ENCODE measurements at regions not wholly inside any gene's neighbourhood (a gene's known extent, or its start where the extent isn't known, plus 50 kb on each side); places are given as distances from the start of the nearest gene placed in this dataset.

DNA sequence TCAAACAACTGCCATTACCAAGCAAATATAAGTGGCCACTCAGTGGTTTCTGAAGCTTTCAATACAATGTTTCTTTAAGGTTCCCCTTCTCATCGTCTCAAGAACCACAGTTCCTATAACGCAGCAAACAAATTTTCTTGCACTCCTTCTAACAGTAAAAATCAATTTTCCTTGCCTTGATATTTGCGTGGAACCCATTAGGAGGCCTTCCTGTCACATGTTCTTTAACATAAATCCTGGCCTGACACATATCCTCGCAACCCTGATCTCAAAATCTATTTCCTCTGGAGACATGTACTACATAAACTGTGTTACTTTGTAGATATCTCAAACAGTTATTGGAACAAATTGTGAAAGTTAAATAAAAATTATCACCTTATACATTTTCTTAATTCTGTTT lies 65.9 kb upstream of the MANEA start:
- H3K4me2 ChIP-seq (ENCODE audit: control insufficient read depth, insufficient read depth) = no peak overlapping the region
- no peak overlapping the region for H3K9ac ChIP-seq (ENCODE audit: control insufficient read depth, insufficient read depth, low read length)
- ATAC-seq (no peak), FAIRE-seq (no peak), DNase-seq (ENCODE audit: low read depth, low spot score) (no peak)
- in situ Hi-C loops (cut with MboI) = no loop called here
- no peaks in the 10 kb centered on the region for H3K9me3 ChIP-seq (replicated peaks; ENCODE audit: control insufficient read depth, insufficient read depth, low read length)
- intact Hi-C loops (cut with micrococcal nuclease; ENCODE audit: unreplicated experiment) = no loop called here
- no peak overlapping the region for H3K27ac ChIP-seq (ENCODE audit: control insufficient read depth, insufficient read depth)
- ChIA-PET CTCF (no interaction called here), POLR2A (no interaction called here), SMC1A (ENCODE audit: uncharacterized antibody, unreplicated experiment) (no interaction called here), RAD21 (ENCODE audit: unreplicated experiment) (no interaction called here)
- no peaks in the 10 kb centered on the region for H3K36me3 ChIP-seq (ENCODE audit: control insufficient read depth in 2 of 2, insufficient read depth in 2 of 2, low read length in 1 of 2)
- no peaks in the 10 kb centered on the region for H3K79me2 ChIP-seq (ENCODE audit: control insufficient read depth, insufficient read depth, low read length)
- WGBS (ENCODE audit: insufficient coverage, insufficient replicate concordance, low lambda C conversion rate, missing lambda C conversion rate) = 17% methylated on average over 4 of the region's 4 CpGs
- TF ChIP-seq MYC (IDR thresholded peaks at IDR 0.05; ENCODE audit: insufficient read depth, insufficient read length, insufficient replicate concordance, low read length, severe bottlenecking) (no peak), SREBF2 (IDR thresholded peaks at IDR 0.05; ENCODE audit: low read length) (no peak), ZSCAN29 (IDR thresholded peaks at IDR 0.05) (no peak), SPI1 (IDR thresholded peaks at IDR 0.05; ENCODE audit: borderline replicate concordance, insufficient read depth, low read depth, low read length) (no peak)
- no peaks in the 10 kb centered on the region for H3K4me1 ChIP-seq (ENCODE audit: control insufficient read depth, insufficient read depth, low read length)
- no peaks in the 10 kb centered on the region for H4K20me1 ChIP-seq (ENCODE audit: control insufficient read depth, insufficient read depth)
- no peaks in the 10 kb centered on the region for H3K27me3 ChIP-seq (replicated peaks in 1 of 2; ENCODE audit: control insufficient read depth in 2 of 2, insufficient read depth in 2 of 2, low read length in 1 of 2)
- BruUV-seq (replicated peaks) = no TSS peak
- no peak overlapping the region for H3K4me3 ChIP-seq
- no peak overlapping the region for H2AFZ ChIP-seq (ENCODE audit: control insufficient read depth, low read depth, low read length)

DNA sequence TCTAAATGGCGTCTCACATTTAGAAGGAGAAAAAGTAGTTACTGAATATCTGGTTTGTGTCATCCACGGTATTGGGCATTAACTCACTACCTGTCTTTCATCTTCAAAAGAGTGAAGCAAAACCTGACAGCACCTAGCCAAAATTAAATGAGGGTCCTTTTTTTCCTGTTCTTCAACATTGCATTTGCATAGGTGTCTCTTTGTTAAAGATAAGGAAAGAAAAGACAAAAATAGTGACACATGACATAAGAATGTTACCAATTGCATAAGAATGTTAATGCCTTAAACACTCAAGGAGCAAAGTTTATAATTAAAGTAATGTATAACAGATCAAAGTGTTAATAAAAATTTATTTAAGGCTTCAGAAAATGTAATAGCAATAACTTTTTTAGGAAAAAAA lies 61.4 kb upstream of the MANEA start:
- no peak overlapping the region for H3K27ac ChIP-seq (ENCODE audit: control insufficient read depth, insufficient read depth)
- in situ Hi-C loops (cut with MboI) (no loop called here), intact Hi-C loops (cut with micrococcal nuclease; ENCODE audit: unreplicated experiment) (no loop called here)
- H2AFZ ChIP-seq (ENCODE audit: control insufficient read depth, low read depth, low read length) = no peak overlapping the region
- no peak overlapping the region for H3K4me2 ChIP-seq (ENCODE audit: control insufficient read depth, insufficient read depth)
- SMC1A ChIA-PET (ENCODE audit: uncharacterized antibody, unreplicated experiment) = interaction anchor here (1.0 kb wide), 1 partner anchor 69 kb away, joined by 3 read pairs; no protein-coding TSS in a partner anchor
- ATAC-seq = no peak
- no TSS peak for BruUV-seq (replicated peaks)
- POLR2A ChIA-PET = no interaction called here
- no peaks in the 10 kb centered on the region for H4K20me1 ChIP-seq (ENCODE audit: control insufficient read depth, insufficient read depth)
- H3K9ac ChIP-seq (ENCODE audit: control insufficient read depth, insufficient read depth, low read length) = no peak overlapping the region
- no peak overlapping the region for H3K4me3 ChIP-seq
- CTCF ChIA-PET = no interaction called here
- no peak for DNase-seq (ENCODE audit: low read depth, low spot score)
- no peaks in the 10 kb centered on the region for H3K27me3 ChIP-seq (replicated peaks in 1 of 2; ENCODE audit: control insufficient read depth in 2 of 2, insufficient read depth in 2 of 2, low read length in 1 of 2)
- FAIRE-seq = no peak
- no peaks in the 10 kb centered on the region for H3K36me3 ChIP-seq (ENCODE audit: control insufficient read depth in 2 of 2, insufficient read depth in 2 of 2, low read length in 1 of 2)
- no peaks in the 10 kb centered on the region for H3K4me1 ChIP-seq (ENCODE audit: control insufficient read depth, insufficient read depth, low read length)
- no peaks in the 10 kb centered on the region for H3K79me2 ChIP-seq (ENCODE audit: control insufficient read depth, insufficient read depth, low read length)
- RAD21 ChIA-PET (ENCODE audit: unreplicated experiment) = no interaction called here
- H3K9me3 ChIP-seq (replicated peaks; ENCODE audit: control insufficient read depth, insufficient read depth, low read length) = no peaks in the 10 kb centered on the region
- WGBS (ENCODE audit: insufficient coverage, insufficient replicate concordance, low lambda C conversion rate, missing lambda C conversion rate) = 16% methylated on average over 2 of the region's 2 CpGs
- TF ChIP-seq, protein P1, sequence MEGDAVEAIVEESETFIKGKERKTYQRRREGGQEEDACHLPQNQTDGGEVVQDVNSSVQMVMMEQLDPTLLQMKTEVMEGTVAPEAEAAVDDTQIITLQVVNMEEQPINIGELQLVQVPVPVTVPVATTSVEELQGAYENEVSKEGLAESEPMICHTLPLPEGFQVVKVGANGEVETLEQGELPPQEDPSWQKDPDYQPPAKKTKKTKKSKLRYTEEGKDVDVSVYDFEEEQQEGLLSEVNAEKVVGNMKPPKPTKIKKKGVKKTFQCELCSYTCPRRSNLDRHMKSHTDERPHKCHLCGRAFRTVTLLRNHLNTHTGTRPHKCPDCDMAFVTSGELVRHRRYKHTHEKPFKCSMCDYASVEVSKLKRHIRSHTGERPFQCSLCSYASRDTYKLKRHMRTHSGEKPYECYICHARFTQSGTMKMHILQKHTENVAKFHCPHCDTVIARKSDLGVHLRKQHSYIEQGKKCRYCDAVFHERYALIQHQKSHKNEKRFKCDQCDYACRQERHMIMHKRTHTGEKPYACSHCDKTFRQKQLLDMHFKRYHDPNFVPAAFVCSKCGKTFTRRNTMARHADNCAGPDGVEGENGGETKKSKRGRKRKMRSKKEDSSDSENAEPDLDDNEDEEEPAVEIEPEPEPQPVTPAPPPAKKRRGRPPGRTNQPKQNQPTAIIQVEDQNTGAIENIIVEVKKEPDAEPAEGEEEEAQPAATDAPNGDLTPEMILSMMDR (IDR thresholded peaks at IDR 0.05 in 2 of 3, conservative IDR thresholded peaks at IDR 0.05 in 1 of 3; ENCODE audit: control insufficient read depth in 2 of 3, extremely low read depth in 1 of 3, insufficient read depth in 1 of 3, low read depth in 3 of 3, low read length in 3 of 3) = no peak
- TF ChIP-seq ZNF384 (IDR thresholded peaks at IDR 0.05; ENCODE audit: borderline replicate concordance, low read depth, low read length) = no peak
- no peak for TF ChIP-seq ZNF274 (IDR thresholded peaks at IDR 0.05; ENCODE audit: insufficient read depth, insufficient read length)
- no peak for TF ChIP-seq ESRRA (IDR thresholded peaks at IDR 0.05; ENCODE audit: low read length)
- TF ChIP-seq, protein P2, sequence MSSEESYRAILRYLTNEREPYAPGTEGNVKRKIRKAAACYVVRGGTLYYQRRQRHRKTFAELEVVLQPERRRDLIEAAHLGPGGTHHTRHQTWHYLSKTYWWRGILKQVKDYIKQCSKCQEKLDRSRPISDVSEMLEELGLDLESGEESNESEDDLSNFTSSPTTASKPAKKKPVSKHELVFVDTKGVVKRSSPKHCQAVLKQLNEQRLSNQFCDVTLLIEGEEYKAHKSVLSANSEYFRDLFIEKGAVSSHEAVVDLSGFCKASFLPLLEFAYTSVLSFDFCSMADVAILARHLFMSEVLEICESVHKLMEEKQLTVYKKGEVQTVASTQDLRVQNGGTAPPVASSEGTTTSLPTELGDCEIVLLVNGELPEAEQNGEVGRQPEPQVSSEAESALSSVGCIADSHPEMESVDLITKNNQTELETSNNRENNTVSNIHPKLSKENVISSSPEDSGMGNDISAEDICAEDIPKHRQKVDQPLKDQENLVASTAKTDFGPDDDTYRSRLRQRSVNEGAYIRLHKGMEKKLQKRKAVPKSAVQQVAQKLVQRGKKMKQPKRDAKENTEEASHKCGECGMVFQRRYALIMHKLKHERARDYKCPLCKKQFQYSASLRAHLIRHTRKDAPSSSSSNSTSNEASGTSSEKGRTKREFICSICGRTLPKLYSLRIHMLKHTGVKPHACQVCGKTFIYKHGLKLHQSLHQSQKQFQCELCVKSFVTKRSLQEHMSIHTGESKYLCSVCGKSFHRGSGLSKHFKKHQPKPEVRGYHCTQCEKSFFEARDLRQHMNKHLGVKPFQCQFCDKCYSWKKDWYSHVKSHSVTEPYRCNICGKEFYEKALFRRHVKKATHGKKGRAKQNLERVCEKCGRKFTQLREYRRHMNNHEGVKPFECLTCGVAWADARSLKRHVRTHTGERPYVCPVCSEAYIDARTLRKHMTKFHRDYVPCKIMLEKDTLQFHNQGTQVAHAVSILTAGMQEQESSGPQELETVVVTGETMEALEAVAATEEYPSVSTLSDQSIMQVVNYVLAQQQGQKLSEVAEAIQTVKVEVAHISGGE (CRISPR knock-in tag; IDR thresholded peaks at IDR 0.05) = no peak
- no peak for TF ChIP-seq MEF2A (IDR thresholded peaks at IDR 0.05; ENCODE audit: insufficient read depth, low read depth, low read length)

All from GM12878 (cell line).